PC-3 (cell line): ENCODE measurements at regions not wholly inside any gene's neighbourhood (a gene's known extent, or its start where the extent isn't known, plus 50 kb on each side); places are given as distances from the start of the nearest gene placed in this dataset.

ENCODE experiments used
- ATAC-seq: fragments of 200-7000 bp; cut with Tn5 transposase; 2 replicates; pipeline ENCODE4 v1.9.1; 2020; ENCODE audit warnings: mild to moderate bottlenecking, moderate library complexity
- BruUV-seq: library from RNA; stranded (reverse); fragments of 400-500 nt; replicated peaks from 2 replicates; lab custom pipeline; 2021; lab: Mats Ljungman, UMichigan
- CTCF ChIA-PET: fragments of 300-600 bp; sonication (Branson Sonifier 250); formaldehyde crosslinking; loops from one replicate; lab custom pipeline; 2022; ENCODE audit warnings: antibody characterized with exemption; lab: Charles Lee
- POLR2A ChIA-PET: fragments of 300-600 bp; sonication (Branson Sonifier 250); formaldehyde crosslinking; loops from one replicate; lab custom pipeline; 2022; ENCODE audit warnings: antibody characterized with exemption; ENCODE audit not compliant: unreplicated experiment; lab: Charles Lee
- DNase-seq: peaks from one replicate; pipeline ENCODE4 v3.0.0-alpha.2; 2015
- H2AFZ ChIP-seq: fragments of 300-600 bp; sonication (generic); 2 replicates; pipeline ENCODE4 v1.6.0; 2016; ENCODE audit warnings: antibody characterized with exemption, low read length
- H3F3A ChIP-seq: fragments of 300-600 bp; sonication (generic); one replicate; pipeline ENCODE4 v1.6.0; 2017; ENCODE audit warnings: antibody characterized with exemption, low read length, control low read depth, mild to moderate bottlenecking; ENCODE audit not compliant: unreplicated experiment
- H3K27ac ChIP-seq: fragments of 300-600 bp; sonication (generic); 2 replicates; pipeline ENCODE4 v1.5.1; 2016; ENCODE audit warnings: mild to moderate bottlenecking, low read length
- H3K27me3 ChIP-seq: fragments of 300-600 bp; sonication (generic); 2 replicates; pipeline ENCODE4 v1.6.1; 2016; ENCODE audit warnings: low read length, mixed read lengths
- H3K36me3 ChIP-seq: fragments of 300-600 bp; sonication (generic); 2 replicates; pipeline ENCODE4 v1.6.1; 2016; ENCODE audit warnings: low read depth, mixed run types, low read length, mixed read lengths
- H3K4me1 ChIP-seq: fragments of 300-600 bp; sonication (generic); 2 replicates; pipeline ENCODE4 v1.5.1; 2016; ENCODE audit warnings: low read length; ENCODE audit not compliant: insufficient read depth
- H3K4me2 ChIP-seq: fragments of 300-600 bp; sonication (generic); 2 replicates; pipeline ENCODE4 v1.6.0; 2016; ENCODE audit warnings: low read length
- H3K4me3 ChIP-seq: fragments of 300-600 bp; sonication (generic); 2 replicates; pipeline ENCODE4 v1.5.1; 2016; ENCODE audit warnings: mild to moderate bottlenecking, low read length, mixed read lengths
- H3K79me2 ChIP-seq: fragments of 300-600 bp; sonication (generic); 2 replicates; pipeline ENCODE4 v1.6.1; 2017; ENCODE audit warnings: low read length, mixed read lengths
- H3K9ac ChIP-seq: fragments of 300-600 bp; sonication (generic); 2 replicates; pipeline ENCODE4 v1.6.0; 2016; ENCODE audit warnings: mild to moderate bottlenecking, low read length
- H3K9me2 ChIP-seq: fragments of 300-600 bp; sonication (generic); replicated peaks from 2 replicates; pipeline ENCODE4 v1.6.1; 2016; ENCODE audit warnings: mixed run types, low read length, mixed read lengths
- H3K9me3 ChIP-seq: fragments of 300-600 bp; sonication (generic); 2 replicates; pipeline ENCODE4 v1.6.1; 2016; ENCODE audit warnings: low read length, mixed read lengths
- H4K20me1 ChIP-seq: fragments of 300-600 bp; sonication (generic); 2 replicates; pipeline ENCODE4 v1.6.1; 2016; ENCODE audit warnings: low read length, mixed read lengths
- CTCF ChIP-seq: fragments of 300-600 bp; sonication (generic); conservative IDR thresholded peaks from 2 replicates; pipeline ENCODE4 v1.5.1; 2017; ENCODE audit warnings: antibody characterized with exemption, low read depth, mild to moderate bottlenecking, low read length
- EZH2 ChIP-seq: fragments of 300-600 bp; sonication (generic); IDR thresholded peaks from one replicate; pipeline ENCODE4 v1.6.1; 2017; ENCODE audit warnings: antibody characterized with exemption, mild to moderate bottlenecking, low read length; ENCODE audit not compliant: unreplicated experiment
- EZH2phosphoT487 ChIP-seq: fragments of 300-600 bp; sonication (generic); IDR thresholded peaks from 2 replicates; pipeline ENCODE4 v1.6.1; 2018; ENCODE audit warnings: mild to moderate bottlenecking, antibody characterized with exemption, low read length, borderline replicate concordance
- intact Hi-C: fragments of 100-400 bp; cut with micrococcal nuclease; formaldehyde crosslinking; loops from 2 replicates; pipeline ENCODE4 v1.9.0; 2023

- Histone ChIP-seq H3K79me2 (no peaks in the 10 kb centered on the region), H3F3A (no peaks in the 10 kb centered on the region), H4K20me1 (no peaks in the 10 kb centered on the region), H3K36me3 (no peaks in the 10 kb centered on the region), H3K4me3 (no peak overlapping the region), H3K27ac (no peak overlapping the region), H3K9me2 (no peaks in the 10 kb centered on the region), H3K27me3 (no peaks in the 10 kb centered on the region), H3K4me2 (no peak overlapping the region), H3K4me1 (no peaks in the 10 kb centered on the region), H3K9ac (no peak overlapping the region), H2AFZ (no peak overlapping the region), H3K9me3 (no peaks in the 10 kb centered on the region)
- intact Hi-C loops, result no loop called here
- ChIA-PET POLR2A (no interaction called here), CTCF (no interaction called here)
- DNase-seq (peak; percentile 28), ATAC-seq (no peak)
- BruUV-seq, result no TSS peak
- TF ChIP-seq CTCF (no peak), EZH2phosphoT487 (no peak), EZH2 (no peak)
Measured at GRCh38 chr7:138196971-138197896, 121.0 kb downstream of the AKR1D1 start.

GRCh38 chr7:138204285-138204981 lies 128.2 kb downstream of the AKR1D1 start:
- Histone ChIP-seq H3K4me2 (no peak overlapping the region), H3K36me3 (no peaks in the 10 kb centered on the region), H2AFZ (no peak overlapping the region), H3K27me3 (no peaks in the 10 kb centered on the region), H3K9me3 (no peaks in the 10 kb centered on the region), H3K9me2 (no peaks in the 10 kb centered on the region), H3K9ac (no peak overlapping the region), H3K4me3 (no peak overlapping the region), H3K4me1 (no peaks in the 10 kb centered on the region), H4K20me1 (no peaks in the 10 kb centered on the region), H3K27ac (no peak overlapping the region), H3F3A (no peaks in the 10 kb centered on the region), H3K79me2 (no peaks in the 10 kb centered on the region)
- intact Hi-C loops, result no loop called here
- ChIA-PET POLR2A (no interaction called here), CTCF (no interaction called here)
- DNase-seq (no peak), ATAC-seq (no peak)
- no peak for TF ChIP-seq EZH2
- no TSS peak for BruUV-seq

- DNase-seq (no peak), ATAC-seq (no peak)
- no TSS peak for BruUV-seq
- no peaks in the 10 kb centered on the region for H3F3A ChIP-seq
- H3K9me2 ChIP-seq, result no peaks in the 10 kb centered on the region
- no peaks in the 10 kb centered on the region for H4K20me1 ChIP-seq
- no peaks in the 10 kb centered on the region for H3K79me2 ChIP-seq
- intact Hi-C loops, result no loop called here
- H2AFZ ChIP-seq, result no peak overlapping the region
- H3K27me3 ChIP-seq, result no peaks in the 10 kb centered on the region
- no peak overlapping the region for H3K27ac ChIP-seq
- no peaks in the 10 kb centered on the region for H3K36me3 ChIP-seq
- no peak overlapping the region for H3K9ac ChIP-seq
- TF ChIP-seq CTCF, result no peak
- TF ChIP-seq EZH2phosphoT487, result no peak
- no peak for TF ChIP-seq EZH2
- H3K4me1 ChIP-seq, result no peaks in the 10 kb centered on the region
- ChIA-PET CTCF (no interaction called here), POLR2A (no interaction called here)
- no peak overlapping the region for H3K4me2 ChIP-seq
- H3K4me3 ChIP-seq, result no peak overlapping the region
- H3K9me3 ChIP-seq, result no peaks in the 10 kb centered on the region
Measured at GRCh38 chr7:138204982-138205298, 128.7 kb downstream of the AKR1D1 start.
